ENCODE measurements at regions not wholly inside any gene's neighbourhood (a gene's known extent, or its start where the extent isn't known, plus 50 kb on each side); places are given as distances from the start of the nearest gene placed in this dataset.

GRCh38 chr4:111678479-111678878 is 466.8 kb upstream of the FAM241A start:
- H3K27me3 ChIP-seq: no peaks in the 10 kb centered on the region
- H3K9me3 ChIP-seq: no peaks in the 10 kb centered on the region
- no peaks in the 10 kb centered on the region for H3K4me1 ChIP-seq (ENCODE audit: insufficient read depth)
- no peaks in the 10 kb centered on the region for H3K36me3 ChIP-seq
- no peak overlapping the region for H3K4me3 ChIP-seq
- 46 to 63% (median 58%) methylated on average over 1 of the region's 1 CpG for WGBS, 3 donors
- H3K27ac ChIP-seq: no peak overlapping the region
- DNase-seq: no peak
- intact Hi-C loops (cut with DNase I): no loop called here
- no peak for TF ChIP-seq CTCF (IDR thresholded peaks at IDR 0.05)
- no peak for TF ChIP-seq EP300 (IDR thresholded peaks at IDR 0.05)
- TF ChIP-seq POLR2A (IDR thresholded peaks at IDR 0.05): no peak

GRCh38 chr4:111678908-111679307 is 466.3 kb upstream of the FAM241A start:
- Histone ChIP-seq H3K27me3 (no peaks in the 10 kb centered on the region), H3K36me3 (no peaks in the 10 kb centered on the region), H3K27ac (no peak overlapping the region), H3K9me3 (no peaks in the 10 kb centered on the region), H3K4me1 (ENCODE audit: insufficient read depth) (no peaks in the 10 kb centered on the region), H3K4me3 (no peak overlapping the region)
- 60 to 62% (median 60%) methylated on average over 5 of the region's 5 CpGs for WGBS, 3 donors
- TF ChIP-seq EP300 (IDR thresholded peaks at IDR 0.05): no peak
- TF ChIP-seq POLR2A (IDR thresholded peaks at IDR 0.05): no peak
- no peak for TF ChIP-seq CTCF (IDR thresholded peaks at IDR 0.05)
- DNase-seq: no peak
- intact Hi-C loops (cut with DNase I): no loop called here

GRCh38 chr4:111681270-111681669 is 464.0 kb upstream of the FAM241A start:
- H3K27ac ChIP-seq: no peak overlapping the region
- H3K9me3 ChIP-seq: no peaks in the 10 kb centered on the region
- H3K36me3 ChIP-seq: no peaks in the 10 kb centered on the region
- 82 to 92% (median 86%) methylated on average over 3 of the region's 3 CpGs for WGBS, 3 donors
- no peak for DNase-seq
- no peak for TF ChIP-seq POLR2A (IDR thresholded peaks at IDR 0.05)
- no peak overlapping the region for H3K4me3 ChIP-seq
- intact Hi-C loops (cut with DNase I): no loop called here
- no peaks in the 10 kb centered on the region for H3K27me3 ChIP-seq
- H3K4me1 ChIP-seq (ENCODE audit: insufficient read depth): no peaks in the 10 kb centered on the region

GRCh38 chr4:111681751-111682150 is 463.5 kb upstream of the FAM241A start:
- no peaks in the 10 kb centered on the region for H3K4me1 ChIP-seq (ENCODE audit: insufficient read depth)
- no peaks in the 10 kb centered on the region for H3K9me3 ChIP-seq
- H3K4me3 ChIP-seq: no peak overlapping the region
- no peaks in the 10 kb centered on the region for H3K27me3 ChIP-seq
- no peak overlapping the region for H3K27ac ChIP-seq
- no peaks in the 10 kb centered on the region for H3K36me3 ChIP-seq
- 89 to 90% (median 89%) methylated on average over 7 of the region's 7 CpGs for WGBS, 3 donors
- no peak for DNase-seq
- TF ChIP-seq POLR2A (IDR thresholded peaks at IDR 0.05) (no peak), EP300 (IDR thresholded peaks at IDR 0.05) (no peak), CTCF (IDR thresholded peaks at IDR 0.05) (no peak)
- intact Hi-C loops (cut with DNase I): no loop called here

- Histone ChIP-seq H3K27me3 (no peaks in the 10 kb centered on the region), H3K4me3 (no peak overlapping the region), H3K9me3 (no peaks in the 10 kb centered on the region), H3K36me3 (no peaks in the 10 kb centered on the region), H3K27ac (no peak overlapping the region), H3K4me1 (ENCODE audit: insufficient read depth) (no peaks in the 10 kb centered on the region)
- TF ChIP-seq CTCF (IDR thresholded peaks at IDR 0.05) (no peak), EP300 (IDR thresholded peaks at IDR 0.05) (no peak), POLR2A (IDR thresholded peaks at IDR 0.05) (no peak)
- DNase-seq: no peak
- intact Hi-C loops (cut with DNase I): no loop called here
- 87 to 94% (median 88%) methylated on average over 3 of the region's 3 CpGs for WGBS, 3 donors
These were observed 460.0 kb upstream of the FAM241A start for GRCh38 chr4:111685205-111685604.
